ENCODE measurements at regions not wholly inside any gene's neighbourhood (a gene's known extent, or its start where the extent isn't known, plus 50 kb on each side); places are given as distances from the start of the nearest gene placed in this dataset.
"Not testable (repeated sequence)": the region's sequence is repeated elsewhere in the genome, so short reads cannot be mapped to it uniquely, and the experiment has no call there.

GRCh38 chr7:86366946-86367345 is 276.8 kb upstream of the GRM3 start:
- no peak for DNase-seq

- DNase-seq: not testable (repeated sequence)
Measured at GRCh38 chr7:86340407-86340806, 303.3 kb upstream of the GRM3 start.

- no peak for DNase-seq
Measured at GRCh38 chr7:86339051-86339450, 304.7 kb upstream of the GRM3 start.

GRCh38 chr7:86328801-86329433 is 314.8 kb upstream of the GRM3 start:
- no peak for DNase-seq

- DNase-seq: no peak
Measured at GRCh38 chr7:86326847-86327246, 316.9 kb upstream of the GRM3 start.

GRCh38 chr7:86320889-86321288 is 322.8 kb upstream of the GRM3 start:
- DNase-seq: no peak

GRCh38 chr7:86320341-86320740 is 323.4 kb upstream of the GRM3 start:
- DNase-seq: no peak

- DNase-seq: no peak
Measured at GRCh38 chr7:86313842-86314241, 329.9 kb upstream of the GRM3 start.

- no peak for DNase-seq
Measured at GRCh38 chr7:86301301-86301700, 342.4 kb upstream of the GRM3 start.

GRCh38 chr7:86295526-86295925 is 348.2 kb upstream of the GRM3 start:
- no peak for DNase-seq

GRCh38 chr7:86282014-86282682 is 361.6 kb upstream of the GRM3 start:
- no peak for DNase-seq

GRCh38 chr7:86280150-86280549 is 363.6 kb upstream of the GRM3 start:
- no peak for DNase-seq

- DNase-seq: no peak
Measured at GRCh38 chr7:86262781-86263180, 380.9 kb upstream of the GRM3 start.

GRCh38 chr7:86257894-86258293 is 385.8 kb upstream of the GRM3 start:
- DNase-seq: no peak

GRCh38 chr7:86252406-86252805 is 391.3 kb upstream of the GRM3 start:
- no peak for DNase-seq

- DNase-seq: no peak
Measured at GRCh38 chr7:86248977-86249376, 394.7 kb upstream of the GRM3 start.

GRCh38 chr7:86243171-86243570 is 400.5 kb upstream of the GRM3 start:
- DNase-seq: no peak

GRCh38 chr7:86226191-86226590 is 417.5 kb upstream of the GRM3 start:
- DNase-seq: no peak

- DNase-seq: no peak
Measured at GRCh38 chr7:86222806-86223205, 420.9 kb upstream of the GRM3 start.

- no peak for DNase-seq
Measured at GRCh38 chr7:86214734-86215133, 429.0 kb upstream of the GRM3 start.

GRCh38 chr7:86212976-86213375 is 430.7 kb upstream of the GRM3 start:
- DNase-seq: no peak

- DNase-seq: no peak
Measured at GRCh38 chr7:86209036-86209435, 434.7 kb upstream of the GRM3 start.

GRCh38 chr7:86207740-86208139 is 436.0 kb upstream of the GRM3 start:
- no peak for DNase-seq

- no peak for DNase-seq
Measured at GRCh38 chr7:86202833-86203232, 440.9 kb upstream of the GRM3 start.

GRCh38 chr7:86201767-86202166 is 441.9 kb upstream of the GRM3 start:
- no peak for DNase-seq
